MM.1S (cell line): ENCODE measurements at regions not wholly inside any gene's neighbourhood (a gene's known extent, or its start where the extent isn't known, plus 50 kb on each side); places are given as distances from the start of the nearest gene placed in this dataset.

ENCODE experiments used
- DNase-seq: peaks from one replicate; pipeline ENCODE4 v3.0.0-alpha.2; 2015
- H2AFZ ChIP-seq: fragments of 300-600 bp; sonication (generic); 2 replicates; pipeline ENCODE4 v1.6.0; 2016; ENCODE audit warnings: antibody characterized with exemption, low read length
- H3F3A ChIP-seq: fragments of 300-600 bp; sonication (generic); 2 replicates; pipeline ENCODE4 v1.6.1; 2016; ENCODE audit warnings: mild to moderate bottlenecking, antibody characterized with exemption, low read length, moderate library complexity, mixed read lengths; ENCODE audit not compliant: insufficient read depth
- H3K27ac ChIP-seq: fragments of 300-600 bp; sonication (generic); 2 replicates; pipeline ENCODE4 v1.5.1; 2016; ENCODE audit warnings: mild to moderate bottlenecking, low read length
- H3K27me3 ChIP-seq: fragments of 300-600 bp; sonication (generic); replicated peaks from 2 replicates; pipeline ENCODE4 v1.6.0; 2016; ENCODE audit warnings: low read length; ENCODE audit not compliant: insufficient read depth
- H3K36me3 ChIP-seq: fragments of 300-600 bp; sonication (generic); replicated peaks from 2 replicates; pipeline ENCODE4 v1.6.1; 2016; ENCODE audit warnings: mild to moderate bottlenecking, low read length, mixed read lengths; ENCODE audit not compliant: insufficient read depth
- H3K4me1 ChIP-seq: fragments of 300-600 bp; sonication (generic); 2 replicates; pipeline ENCODE4 v1.6.1; 2016; ENCODE audit warnings: low read length, mixed read lengths
- H3K4me2 ChIP-seq: fragments of 300-600 bp; sonication (generic); 2 replicates; pipeline ENCODE4 v1.6.0; 2016; ENCODE audit warnings: low read depth, low read length
- H3K4me3 ChIP-seq: fragments of 300-600 bp; sonication (generic); 2 replicates; pipeline ENCODE4 v1.5.1; 2016; ENCODE audit warnings: low read length, mixed read lengths
- H3K79me2 ChIP-seq: fragments of 300-600 bp; sonication (generic); 2 replicates; pipeline ENCODE4 v1.6.1; 2016; ENCODE audit warnings: mixed run types, low read length, mixed read lengths
- H3K9ac ChIP-seq: fragments of 300-600 bp; sonication (generic); 2 replicates; pipeline ENCODE4 v1.6.1; 2016; ENCODE audit warnings: low read length, mixed read lengths
- H3K9me2 ChIP-seq: fragments of 300-600 bp; sonication (generic); replicated peaks from 2 replicates; pipeline ENCODE4 v1.6.1; 2016; ENCODE audit warnings: mild to moderate bottlenecking, low read length, mixed read lengths; ENCODE audit not compliant: insufficient read depth
- H3K9me3 ChIP-seq: fragments of 300-600 bp; sonication (generic); replicated peaks from 2 replicates; pipeline ENCODE4 v1.6.1; 2016; ENCODE audit warnings: mild to moderate bottlenecking, low read length, mixed read lengths; ENCODE audit not compliant: insufficient read depth
- H4K20me1 ChIP-seq: fragments of 300-600 bp; sonication (generic); 2 replicates; pipeline ENCODE4 v1.6.1; 2016; ENCODE audit warnings: mild to moderate bottlenecking, low read length, moderate library complexity, mixed read lengths; ENCODE audit not compliant: insufficient read depth
- EZH2 ChIP-seq: fragments of 300-600 bp; sonication (generic); optimal IDR thresholded peaks from 2 replicates; pipeline ENCODE3; 2017; ENCODE audit warnings: low read depth, mild to moderate bottlenecking, antibody characterized with exemption, low read length, mixed read lengths
- EZH2phosphoT487 ChIP-seq: fragments of 300-600 bp; sonication (generic); IDR thresholded peaks from 2 replicates; pipeline ENCODE4 v1.6.1; 2018; ENCODE audit warnings: antibody characterized with exemption, low read length
- TF ChIP-seq, protein P1 (sequence below): fragments of 300-600 bp; sonication (generic); IDR thresholded peaks from 2 replicates; pipeline ENCODE4 v1.5.1; 2016; ENCODE audit warnings: antibody characterized with exemption, low read length, mixed read lengths

DNA sequence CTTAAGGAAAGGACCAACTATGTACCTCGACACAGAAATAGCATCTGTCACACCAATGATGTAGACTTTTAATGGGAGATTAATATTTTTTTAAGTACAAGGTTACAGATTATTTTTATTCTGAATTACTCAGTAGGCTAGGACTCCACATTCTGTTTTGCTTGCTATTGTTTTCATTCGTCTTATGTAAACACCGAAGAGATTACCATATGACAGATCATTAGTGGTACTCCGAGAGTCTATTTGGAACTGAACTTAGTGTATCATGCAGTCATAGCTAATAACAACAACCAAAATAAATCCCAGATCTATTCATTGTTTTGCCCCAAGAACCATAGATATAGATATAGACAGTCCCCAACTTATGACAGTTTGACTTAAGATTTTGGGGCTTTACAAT is 139.7 kb upstream of the SPRY1 start:
- H3K4me2 ChIP-seq: no peak overlapping the region
- no peak overlapping the region for H2AFZ ChIP-seq

DNA sequence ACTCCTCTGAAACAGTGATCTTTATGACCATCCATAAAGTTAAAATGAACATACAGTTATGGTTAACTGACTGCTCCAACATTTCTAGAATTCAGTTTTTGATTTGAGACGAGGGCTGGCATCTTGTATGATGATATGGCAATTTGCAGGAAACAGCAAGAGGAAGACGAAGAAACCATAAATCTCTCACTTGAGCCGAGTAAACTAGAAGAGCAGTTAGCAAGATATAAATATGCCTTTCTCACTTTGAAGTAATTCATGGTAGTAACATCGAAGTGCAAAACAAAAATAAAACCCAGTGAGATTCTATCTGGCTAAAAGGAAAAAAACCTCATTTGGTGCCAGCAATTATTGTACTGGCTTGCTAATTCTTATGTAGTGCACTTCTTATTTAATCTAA is 139.0 kb upstream of the SPRY1 start:
- H3F3A ChIP-seq: no peaks in the 10 kb centered on the region
- H3K27ac ChIP-seq: no peak overlapping the region
- no peak overlapping the region for H3K4me3 ChIP-seq
- H3K79me2 ChIP-seq: no peaks in the 10 kb centered on the region
- H4K20me1 ChIP-seq: no peaks in the 10 kb centered on the region
- H3K4me1 ChIP-seq: no peaks in the 10 kb centered on the region
- H3K9ac ChIP-seq: no peak overlapping the region
- H3K36me3 ChIP-seq: no peaks in the 10 kb centered on the region
- H3K27me3 ChIP-seq: no peaks in the 10 kb centered on the region
- TF ChIP-seq EZH2: no peak
- TF ChIP-seq, protein P1, sequence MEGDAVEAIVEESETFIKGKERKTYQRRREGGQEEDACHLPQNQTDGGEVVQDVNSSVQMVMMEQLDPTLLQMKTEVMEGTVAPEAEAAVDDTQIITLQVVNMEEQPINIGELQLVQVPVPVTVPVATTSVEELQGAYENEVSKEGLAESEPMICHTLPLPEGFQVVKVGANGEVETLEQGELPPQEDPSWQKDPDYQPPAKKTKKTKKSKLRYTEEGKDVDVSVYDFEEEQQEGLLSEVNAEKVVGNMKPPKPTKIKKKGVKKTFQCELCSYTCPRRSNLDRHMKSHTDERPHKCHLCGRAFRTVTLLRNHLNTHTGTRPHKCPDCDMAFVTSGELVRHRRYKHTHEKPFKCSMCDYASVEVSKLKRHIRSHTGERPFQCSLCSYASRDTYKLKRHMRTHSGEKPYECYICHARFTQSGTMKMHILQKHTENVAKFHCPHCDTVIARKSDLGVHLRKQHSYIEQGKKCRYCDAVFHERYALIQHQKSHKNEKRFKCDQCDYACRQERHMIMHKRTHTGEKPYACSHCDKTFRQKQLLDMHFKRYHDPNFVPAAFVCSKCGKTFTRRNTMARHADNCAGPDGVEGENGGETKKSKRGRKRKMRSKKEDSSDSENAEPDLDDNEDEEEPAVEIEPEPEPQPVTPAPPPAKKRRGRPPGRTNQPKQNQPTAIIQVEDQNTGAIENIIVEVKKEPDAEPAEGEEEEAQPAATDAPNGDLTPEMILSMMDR: no peak
- TF ChIP-seq EZH2phosphoT487: no peak
- no peak overlapping the region for H2AFZ ChIP-seq
- no peaks in the 10 kb centered on the region for H3K9me3 ChIP-seq
- no peaks in the 10 kb centered on the region for H3K9me2 ChIP-seq
- H3K4me2 ChIP-seq: no peak overlapping the region
- DNase-seq: no peak

More for the DNA sequence above, 139.7 kb upstream of the SPRY1 start:
- no peak overlapping the region for H3K27ac ChIP-seq
- no peak overlapping the region for H3K4me3 ChIP-seq
- no peaks in the 10 kb centered on the region for H3K36me3 ChIP-seq
- H3F3A ChIP-seq: no peaks in the 10 kb centered on the region
- TF ChIP-seq, protein P1: no peak
- no peak for TF ChIP-seq EZH2
- TF ChIP-seq EZH2phosphoT487: no peak
- no peaks in the 10 kb centered on the region for H4K20me1 ChIP-seq
- no peaks in the 10 kb centered on the region for H3K9me3 ChIP-seq
- H3K9me2 ChIP-seq: no peaks in the 10 kb centered on the region
- H3K79me2 ChIP-seq: no peaks in the 10 kb centered on the region
- no peaks in the 10 kb centered on the region for H3K27me3 ChIP-seq
- no peaks in the 10 kb centered on the region for H3K4me1 ChIP-seq
- no peak overlapping the region for H3K9ac ChIP-seq
- DNase-seq: no peak

DNA sequence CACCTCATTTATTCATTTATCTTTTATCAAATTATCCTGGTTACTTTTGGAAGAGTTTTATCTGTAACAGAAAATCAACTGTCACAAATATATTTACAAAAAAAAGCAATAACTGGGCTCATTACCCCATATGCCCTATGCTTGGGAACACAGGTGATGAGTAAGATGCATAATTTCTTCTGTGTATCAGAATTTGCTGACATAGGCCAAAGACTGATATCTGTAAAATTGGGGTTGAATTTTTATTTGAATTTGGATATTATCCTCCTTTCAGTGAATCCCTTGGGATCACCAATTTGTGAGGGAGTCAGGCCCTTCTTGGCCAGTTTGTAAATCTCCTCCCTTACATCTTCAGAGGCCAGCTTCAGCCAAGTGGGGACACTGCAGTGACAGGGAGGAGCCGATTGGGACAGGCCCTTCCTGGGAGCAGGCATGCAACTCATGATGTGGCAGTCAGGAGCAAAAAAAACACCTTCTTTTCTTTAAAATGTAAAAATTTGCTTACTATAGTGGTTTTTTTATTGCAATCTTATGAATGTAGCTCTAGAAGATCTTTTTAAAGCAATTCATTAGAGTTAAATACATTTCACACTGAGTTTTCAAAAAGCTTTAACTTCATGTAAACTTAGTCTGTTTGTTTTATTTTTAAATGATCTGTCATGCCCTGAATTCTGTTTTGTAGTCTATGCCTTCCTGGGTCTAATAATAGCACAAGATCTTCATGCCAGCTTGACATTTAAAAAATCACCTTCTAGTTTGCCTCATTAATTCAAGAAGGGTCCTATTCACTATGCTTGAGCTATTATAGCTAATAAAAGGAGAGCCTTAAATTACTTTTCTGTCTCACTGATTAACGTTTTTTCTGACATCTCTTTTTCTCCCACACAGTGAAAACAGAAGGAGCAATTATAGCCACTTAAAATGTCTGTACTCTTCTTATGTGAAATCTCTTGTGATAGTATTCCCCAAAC is 136.6 kb upstream of the SPRY1 start:
- no peaks in the 10 kb centered on the region for H3K27me3 ChIP-seq
- H3F3A ChIP-seq: no peaks in the 10 kb centered on the region
- no peaks in the 10 kb centered on the region for H3K9me3 ChIP-seq
- no peak overlapping the region for H3K9ac ChIP-seq
- H3K27ac ChIP-seq: no peak overlapping the region
- H3K4me1 ChIP-seq: no peaks in the 10 kb centered on the region
- no peak overlapping the region for H3K4me2 ChIP-seq
- H3K36me3 ChIP-seq: no peaks in the 10 kb centered on the region
- TF ChIP-seq, protein P1: no peak
- TF ChIP-seq EZH2: no peak
- TF ChIP-seq EZH2phosphoT487: no peak
- DNase-seq: no peak
- H2AFZ ChIP-seq: no peak overlapping the region
- H3K4me3 ChIP-seq: no peak overlapping the region
- no peaks in the 10 kb centered on the region for H3K9me2 ChIP-seq
- H3K79me2 ChIP-seq: no peaks in the 10 kb centered on the region
- H4K20me1 ChIP-seq: no peaks in the 10 kb centered on the region
